Thymus (tissue), 11 donors: ENCODE measurements at regions not wholly inside any gene's neighbourhood (a gene's known extent, or its start where the extent isn't known, plus 50 kb on each side); places are given as distances from the start of the nearest gene placed in this dataset.
"Not testable (repeated sequence)": the region's sequence is repeated elsewhere in the genome, so short reads cannot be mapped to it uniquely, and the experiment has no call there.

ENCODE experiments used
- DNase-seq, 9 donors: peaks; one replicate each; pipeline ENCODE4 v3.0.0-alpha.2; 2013; ENCODE audit warnings: low spot score in 9 of 9, low read depth in 6 of 9, missing footprints in 1 of 9
- H3K27ac ChIP-seq, 2 donors: one replicate each; pipeline ENCODE4 v1.5.1; 2013; ENCODE audit warnings: control low read depth in 1 of 2, low read depth in 1 of 2, low read length in 1 of 2, mild to moderate bottlenecking in 1 of 2, moderate library complexity in 1 of 2
- H3K27me3 ChIP-seq, 2 donors: one replicate each; pipeline ENCODE4 v1.5.1; 2013; ENCODE audit warnings: low read length in 1 of 2; ENCODE audit not compliant: control insufficient read depth in 2 of 2, insufficient read depth in 1 of 2
- H3K36me3 ChIP-seq, 2 donors: one replicate each; pipeline ENCODE4 v1.5.1; 2013; ENCODE audit warnings: low read length in 1 of 2, mild to moderate bottlenecking in 1 of 2, moderate library complexity in 1 of 2; ENCODE audit not compliant: control insufficient read depth in 2 of 2, insufficient read depth in 2 of 2
- H3K4me1 ChIP-seq, 2 donors: one replicate each; pipeline ENCODE4 v1.5.1; 2013; ENCODE audit warnings: low read length in 2 of 2; ENCODE audit not compliant: control insufficient read depth in 2 of 2, insufficient read depth in 2 of 2
- H3K4me3 ChIP-seq, 2 donors: one replicate each; pipeline ENCODE4 v1.5.1; 2013; ENCODE audit warnings: low read length in 2 of 2, control low read depth in 1 of 2, mild to moderate bottlenecking in 1 of 2
- H3K9me3 ChIP-seq, 2 donors: one replicate each; pipeline ENCODE4 v1.5.1; 2013; ENCODE audit warnings: low read length in 1 of 2, mild to moderate bottlenecking in 1 of 2; ENCODE audit not compliant: control insufficient read depth in 2 of 2, insufficient read depth in 1 of 2
- whole genome bisulfite sequencing: extraction: QIAGEN DNeasy Blood & Tissue Kit; methylation state at CpG from one replicate; pipeline ENCODE4 v1.1.7; 2013; 5-methylcytosine and 5-hydroxymethylcytosine counted together
- donor health status: healthy.

GRCh38 chr11:69869311-69869939, 50.2 kb upstream of the FGF3 start:
- Histone ChIP-seq H3K27ac (no peak overlapping the region), H3K4me3 (no peak overlapping the region), H3K9me3 (no peaks in the 10 kb centered on the region), H3K36me3 (no peaks in the 10 kb centered on the region), H3K4me1 (peaks cover 0 to 7% of the 10 kb centered on the region in 2 donors), H3K27me3 (peaks cover 7 to 31% of the 10 kb centered on the region in 2 donors)
- WGBS: 95% methylated on average over 13 of the region's 13 CpGs
- DNase-seq: no peak

DNA sequence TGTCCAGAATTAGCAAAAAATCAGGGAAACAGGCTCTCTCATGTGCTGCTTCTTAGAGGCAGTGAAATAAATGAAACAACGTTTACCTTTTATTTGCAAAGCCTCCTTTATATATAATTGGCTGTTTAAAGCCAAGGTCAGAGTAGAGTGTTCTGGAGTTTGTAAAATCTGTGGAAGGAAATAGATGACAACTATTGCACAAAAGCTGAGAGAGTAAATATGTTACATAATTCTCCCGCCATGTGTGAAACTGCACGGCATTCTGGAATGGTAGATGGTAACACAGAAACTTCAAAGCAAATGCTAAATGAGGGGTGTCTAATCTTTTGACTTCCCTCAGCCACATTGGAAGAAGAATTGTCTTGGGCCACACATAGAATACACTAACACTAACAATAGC, 51.5 kb upstream of the FGF3 start:
- DNase-seq: no peak
- no peak overlapping the region for H3K4me3 ChIP-seq
- no peaks in the 10 kb centered on the region for H3K9me3 ChIP-seq
- H3K4me1 ChIP-seq: peaks cover 0 to 7% of the 10 kb centered on the region in 2 donors
- no peaks in the 10 kb centered on the region for H3K36me3 ChIP-seq
- peaks cover 7 to 40% of the 10 kb centered on the region in 2 donors for H3K27me3 ChIP-seq
- H3K27ac ChIP-seq: no peak overlapping the region
- WGBS: 76% methylated on average over 3 of the region's 3 CpGs

DNA sequence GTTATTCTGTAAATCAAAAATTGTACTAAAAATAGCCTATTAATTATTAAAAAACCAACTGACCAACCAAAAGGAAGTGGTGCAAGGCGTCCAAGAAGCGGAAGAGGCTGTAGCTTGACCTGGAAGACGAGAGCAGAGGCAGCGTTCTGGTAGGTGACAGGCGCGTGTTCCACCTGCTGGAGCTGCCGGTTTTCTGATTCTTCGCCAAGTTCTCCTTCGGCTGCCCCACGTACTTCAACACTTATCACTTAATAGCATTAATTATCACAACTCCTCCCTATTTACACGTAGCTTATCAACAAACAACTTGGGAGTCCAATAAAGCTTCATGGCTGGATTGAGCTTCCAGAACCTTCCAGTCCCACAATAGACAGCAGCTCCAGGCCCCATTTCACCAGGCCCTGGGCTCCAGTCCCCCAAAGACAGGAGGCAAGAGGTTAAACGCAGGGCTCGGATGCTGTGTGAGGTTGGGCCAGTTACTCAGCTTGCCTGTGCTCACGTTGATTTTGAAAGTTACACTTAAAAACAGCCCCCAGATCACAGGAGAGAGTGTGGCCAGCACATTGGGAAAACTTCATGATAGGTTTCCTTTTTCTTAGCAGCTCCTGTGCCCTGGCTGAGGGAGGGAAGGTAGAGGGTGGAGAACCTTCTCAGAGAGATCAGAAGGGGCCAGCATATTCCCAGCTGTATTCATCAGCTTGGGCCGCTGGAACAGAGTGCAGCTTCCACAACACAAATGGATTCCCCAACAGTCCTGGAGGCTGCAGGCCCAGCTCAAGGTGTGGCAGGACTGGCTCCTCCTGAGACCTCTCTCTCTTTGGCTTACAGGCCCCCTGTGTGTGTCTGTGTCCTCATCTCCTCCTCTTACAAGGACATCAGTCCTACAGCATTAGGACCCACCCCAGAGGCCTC, 54.2 kb upstream of the FGF3 start:
- H3K27me3 ChIP-seq: peaks cover 0 to 24% of the 10 kb centered on the region in 2 donors
- no peak for DNase-seq
- H3K36me3 ChIP-seq: no peaks in the 10 kb centered on the region
- no peaks in the 10 kb centered on the region for H3K9me3 ChIP-seq
- H3K27ac ChIP-seq: no peak overlapping the region
- H3K4me1 ChIP-seq: peaks cover 0 to 7% of the 10 kb centered on the region in 2 donors
- 83% methylated on average over 15 of the region's 15 CpGs for WGBS
- no peak overlapping the region for H3K4me3 ChIP-seq

- no peak overlapping the region for H3K27ac ChIP-seq
- peaks cover 0 to 7% of the 10 kb centered on the region in 2 donors for H3K4me1 ChIP-seq
- no peaks in the 10 kb centered on the region for H3K9me3 ChIP-seq
- DNase-seq: no peak
- peaks cover 0 to 22% of the 10 kb centered on the region in 2 donors for H3K27me3 ChIP-seq
- 91% methylated on average over 22 of the region's 22 CpGs for WGBS
- H3K36me3 ChIP-seq: no peaks in the 10 kb centered on the region
- H3K4me3 ChIP-seq: no peak overlapping the region
Observed at GRCh38 chr11:69874178-69874983, 55.2 kb upstream of the FGF3 start.

DNA sequence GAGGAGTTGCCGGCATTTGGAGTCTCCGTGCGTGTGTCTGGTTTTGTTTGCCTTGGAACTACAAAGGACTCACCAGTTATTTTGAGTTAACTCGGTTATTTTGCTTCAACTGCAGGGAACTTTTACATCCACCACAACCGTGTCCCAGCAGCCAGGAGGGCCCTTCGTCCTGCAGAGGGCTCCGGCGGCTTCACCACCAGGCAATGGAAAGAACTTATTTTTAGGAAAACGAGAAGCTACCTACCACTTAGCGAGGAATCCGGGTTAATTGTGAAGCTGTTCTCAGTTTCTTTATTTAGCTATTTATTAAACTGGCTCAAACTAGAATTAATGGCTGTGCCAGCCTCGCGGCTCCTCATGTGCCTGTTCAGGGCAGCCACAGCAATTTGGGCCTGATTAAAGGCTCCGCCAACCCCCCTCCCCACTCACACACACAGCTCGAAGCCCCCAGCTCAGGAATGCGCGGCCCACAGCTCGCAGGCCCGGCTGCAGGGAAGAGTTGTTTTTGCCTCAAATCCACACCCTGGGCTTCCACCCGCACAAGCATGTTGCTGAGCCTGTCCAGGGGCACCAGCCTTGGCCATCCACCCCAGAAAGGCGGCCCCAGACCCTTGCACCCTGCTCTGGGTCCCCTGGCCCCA, 55.9 kb upstream of the FGF3 start:
- no peak for DNase-seq
- no peaks in the 10 kb centered on the region for H3K36me3 ChIP-seq
- WGBS: 74% methylated on average over 21 of the region's 21 CpGs
- H3K4me1 ChIP-seq: peaks cover 0 to 7% of the 10 kb centered on the region in 2 donors
- H3K27ac ChIP-seq: no peak overlapping the region
- H3K4me3 ChIP-seq: no peak overlapping the region
- peaks cover 0 to 20% of the 10 kb centered on the region in 2 donors for H3K27me3 ChIP-seq
- no peaks in the 10 kb centered on the region for H3K9me3 ChIP-seq

DNA sequence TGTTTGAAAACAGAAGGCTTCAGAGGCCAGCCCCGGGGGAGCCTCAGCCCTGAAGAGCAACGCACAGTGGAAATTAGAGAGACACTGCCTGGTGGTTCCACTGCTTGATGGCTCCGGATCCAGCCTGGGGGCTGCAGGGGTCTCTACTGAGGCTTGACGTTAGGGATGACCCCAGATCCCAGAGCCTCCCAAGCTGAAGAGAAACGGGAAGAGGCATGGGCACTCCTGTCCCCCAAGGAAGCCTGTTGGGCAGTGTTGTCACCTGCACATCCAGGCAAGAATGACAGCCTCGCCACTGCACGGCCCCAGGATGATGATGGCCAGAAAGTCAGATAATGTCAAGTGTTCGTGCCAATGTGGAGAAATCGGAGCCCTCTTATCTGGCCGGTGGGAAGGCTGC, 56.8 kb upstream of the FGF3 start:
- Histone ChIP-seq H3K4me1 (peaks cover 0 to 7% of the 10 kb centered on the region in 2 donors), H3K27me3 (peaks cover 0 to 23% of the 10 kb centered on the region in 2 donors), H3K4me3 (no peak overlapping the region), H3K36me3 (no peaks in the 10 kb centered on the region), H3K27ac (no peak overlapping the region), H3K9me3 (no peaks in the 10 kb centered on the region)
- DNase-seq: no peak
- WGBS: 93% methylated on average over 10 of the region's 10 CpGs

- 92% methylated on average over 8 of the region's 8 CpGs for WGBS
- Histone ChIP-seq H3K4me1 (peaks cover 0 to 7% of the 10 kb centered on the region in 2 donors), H3K9me3 (no peaks in the 10 kb centered on the region), H3K36me3 (no peaks in the 10 kb centered on the region), H3K27ac (no peak overlapping the region), H3K27me3 (peaks cover 0 to 25% of the 10 kb centered on the region in 2 donors), H3K4me3 (no peak overlapping the region)
- no peak for DNase-seq
Observed at GRCh38 chr11:69877235-69877634, 58.0 kb upstream of the FGF3 start.

- 93% methylated on average over 7 of the region's 7 CpGs for WGBS
- H3K36me3 ChIP-seq, H3K9me3 ChIP-seq, DNase-seq, H3K27ac ChIP-seq, H3K4me3 ChIP-seq, H3K4me1 ChIP-seq: not testable (repeated sequence)
- H3K27me3 ChIP-seq: peaks cover 0 to 25% of the 10 kb centered on the region in 2 donors
Observed at GRCh38 chr11:69877704-69878103, 58.5 kb upstream of the FGF3 start.
